Inflammatory macrophage (primary cell): ENCODE measurements at regions not wholly inside any gene's neighbourhood (a gene's known extent, or its start where the extent isn't known, plus 50 kb on each side); places are given as distances from the start of the nearest gene placed in this dataset.
A peak's percentile ranks its signal among the peaks of the same experiment; 100 is the strongest.

Experiments
- DNase-seq, 2 donors: peaks; one replicate each; pipeline ENCODE4 v3.0.0-alpha.2; 2020 to 2022

DNA sequence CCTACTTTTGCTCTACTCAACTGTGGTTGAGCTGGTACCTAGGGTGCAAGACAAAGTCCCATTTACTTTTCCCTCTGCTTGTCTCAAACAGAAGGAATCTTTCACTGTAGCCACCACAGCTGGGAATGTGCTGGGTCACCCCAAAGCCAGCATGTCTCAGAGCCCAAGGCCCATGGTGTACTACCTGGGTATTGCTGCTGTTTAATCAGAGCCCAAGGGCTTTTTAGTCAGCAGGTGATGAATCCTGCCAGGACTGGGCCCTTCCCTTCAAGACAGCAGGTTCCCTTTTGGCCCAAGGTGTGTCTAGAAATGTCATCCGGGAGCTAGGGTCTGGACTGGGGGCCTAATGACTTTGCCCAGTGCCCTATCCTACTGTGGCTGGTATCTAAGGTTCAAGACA lies 249.8 kb downstream of the HDGFL1 start:
- no peak for DNase-seq

DNA sequence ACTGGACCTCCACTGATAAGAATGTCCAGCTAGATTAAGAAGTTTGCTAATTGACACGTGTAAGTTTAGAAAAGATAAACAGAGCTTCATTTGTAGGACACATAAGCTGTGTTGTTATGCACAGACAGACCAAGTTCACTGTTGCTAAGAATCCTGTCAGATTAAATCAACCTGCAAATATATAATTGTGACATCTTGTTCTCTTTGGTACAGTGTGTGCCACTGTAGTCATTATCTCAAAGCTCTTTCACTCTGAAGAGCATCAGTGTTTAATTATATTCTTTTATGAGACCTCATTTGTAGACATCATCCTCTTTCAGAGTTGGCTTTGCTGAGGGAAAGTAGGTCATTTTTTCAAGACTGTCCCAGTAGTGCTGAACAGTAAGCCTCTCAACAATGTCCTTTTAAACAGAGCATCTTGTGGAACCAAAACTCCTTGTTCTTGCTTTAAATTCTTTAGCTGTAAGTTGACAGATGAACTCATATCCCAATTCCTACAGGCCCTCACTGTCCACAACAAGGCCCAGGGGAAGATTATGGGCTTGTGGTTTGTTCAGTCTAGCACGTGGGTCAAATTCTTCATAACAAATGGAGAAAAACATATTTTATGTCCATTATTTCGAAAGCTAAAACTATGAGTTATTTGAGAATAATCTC lies 252.4 kb downstream of the HDGFL1 start:
- no peak for DNase-seq

DNA sequence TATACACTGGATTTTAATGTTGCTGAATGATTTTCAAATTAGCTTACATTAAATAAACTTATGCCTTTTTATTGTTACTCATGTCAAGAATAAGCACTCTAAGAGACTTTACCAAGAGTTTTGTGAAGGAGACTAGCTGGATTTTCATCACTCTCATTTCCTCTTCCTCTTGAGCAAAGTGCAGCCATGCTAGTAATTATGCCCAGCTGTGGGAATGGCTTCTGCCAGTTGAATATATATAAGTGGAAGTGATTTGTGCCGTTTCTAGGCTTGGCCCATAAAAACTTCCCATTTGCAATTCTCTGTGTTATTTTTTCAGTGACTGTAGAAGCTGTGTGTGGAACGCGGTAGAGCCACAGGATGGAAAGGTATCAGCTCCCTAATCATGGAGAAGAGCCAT lies 255.8 kb downstream of the HDGFL1 start:
- DNase-seq, result peak; percentile 8 to 9

DNA sequence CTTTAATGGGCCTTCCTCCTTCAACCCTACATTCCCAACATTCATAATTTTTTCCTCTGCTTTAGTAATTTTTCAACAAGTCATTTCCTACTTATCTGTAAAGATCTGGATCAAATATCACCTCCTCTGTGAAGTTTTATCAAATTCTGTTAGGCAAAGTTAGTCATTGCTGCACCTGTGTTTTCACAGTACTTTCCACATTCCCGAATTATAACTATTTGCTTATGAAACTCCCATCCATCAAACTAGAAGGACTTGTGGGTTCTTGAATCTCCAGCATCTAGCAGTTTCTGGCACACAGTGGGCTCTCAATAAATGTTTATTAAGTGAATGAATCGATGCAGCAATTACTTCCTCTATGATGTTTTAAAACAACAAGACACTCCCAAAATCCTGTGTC lies 257.6 kb downstream of the HDGFL1 start:
- DNase-seq, result no peak

DNA sequence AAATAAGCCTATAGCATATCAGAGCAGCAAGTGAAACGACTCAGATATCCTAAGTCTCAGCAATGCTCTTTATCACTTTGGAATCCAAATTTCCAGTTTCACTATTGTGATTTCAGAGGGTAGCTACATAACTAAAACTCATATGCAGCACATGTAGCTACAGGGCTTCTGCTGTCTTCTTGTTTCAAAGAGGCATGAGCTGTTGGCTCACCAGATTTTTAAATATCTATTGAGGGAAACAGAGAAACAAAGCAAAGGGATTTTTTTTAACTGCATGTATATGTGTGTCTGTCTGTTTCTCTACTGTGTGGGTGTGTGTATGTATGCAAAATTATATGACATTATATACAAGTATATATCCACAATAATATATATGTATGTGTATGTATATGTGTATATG lies 258.4 kb downstream of the HDGFL1 start:
- no peak for DNase-seq

DNA sequence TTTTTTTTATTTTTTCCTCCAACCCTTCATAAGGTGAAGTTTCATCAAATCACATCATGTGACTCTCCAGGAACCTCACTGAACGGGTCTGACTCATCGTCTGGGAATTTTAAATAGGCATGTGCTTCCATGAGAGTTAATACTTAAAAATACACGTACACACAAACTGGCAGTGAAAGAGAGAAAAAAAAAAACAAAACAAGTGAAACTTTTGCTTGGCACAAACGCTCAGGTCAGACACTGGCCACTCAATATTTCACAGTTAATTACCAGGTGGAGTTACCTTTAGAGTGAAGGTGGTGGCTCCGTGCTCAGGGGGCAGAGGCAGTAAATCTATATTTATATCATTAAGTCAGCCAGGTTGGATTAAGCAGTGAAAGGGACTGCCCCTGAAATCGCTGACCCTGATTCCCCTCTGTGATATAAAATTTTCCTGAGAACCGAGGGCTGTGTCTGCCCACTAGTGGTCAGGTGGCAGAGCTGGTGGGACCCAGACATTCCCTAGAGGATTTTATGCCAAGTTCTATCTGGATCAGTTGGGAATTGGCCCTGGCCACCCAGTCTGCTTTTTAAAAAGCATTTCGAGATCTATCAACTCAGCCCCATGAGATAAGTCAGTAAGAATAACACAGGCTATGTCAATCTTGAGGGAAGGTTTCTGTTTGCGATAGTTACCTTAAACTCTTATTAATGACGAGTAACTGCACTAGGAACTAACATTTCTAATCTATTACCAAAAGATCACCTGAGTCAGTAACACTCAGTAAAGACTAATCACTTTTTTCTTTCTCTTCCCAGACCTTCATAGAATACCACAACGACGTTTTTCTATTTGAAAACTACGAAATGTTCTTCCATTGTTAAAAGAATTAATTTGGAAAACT lies 259.1 kb downstream of the HDGFL1 start:
- DNase-seq, result no peak

DNA sequence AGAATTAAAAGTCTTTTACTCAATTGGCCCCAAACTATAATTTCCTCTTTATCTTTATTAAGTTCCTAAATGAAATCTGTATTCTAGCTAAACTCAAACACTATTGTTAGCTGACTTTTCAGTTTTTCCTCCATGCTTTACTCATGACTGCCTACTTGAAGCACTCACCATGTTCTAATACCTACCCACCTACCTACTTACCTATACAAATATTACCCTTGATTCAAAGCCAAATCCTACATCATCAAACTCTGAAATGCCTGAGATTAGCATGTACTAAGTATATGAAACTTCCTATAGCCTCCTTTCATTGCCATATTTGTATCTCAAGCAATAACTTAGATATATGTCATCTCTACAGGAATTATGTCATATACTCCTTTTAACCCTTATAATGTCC lies 259.7 kb downstream of the HDGFL1 start:
- DNase-seq, result no peak

DNA sequence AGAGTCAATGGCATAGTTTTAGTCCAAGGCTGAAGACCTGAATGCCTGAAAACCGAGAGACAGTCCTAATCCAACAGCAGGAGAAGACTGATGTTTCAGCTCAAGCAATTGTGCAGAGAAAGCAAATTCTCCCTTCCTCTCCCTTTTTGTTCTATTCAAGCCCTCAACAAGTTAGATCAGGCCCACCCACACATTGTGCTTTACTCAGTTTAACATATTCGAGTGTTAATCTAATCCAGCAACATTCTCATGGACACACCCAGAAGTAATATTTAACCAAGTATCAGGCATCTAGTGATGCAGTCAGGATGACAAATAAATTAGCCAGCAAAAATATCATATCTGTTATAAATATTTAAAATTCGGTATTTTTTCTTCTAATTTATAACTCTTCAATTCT lies 261.1 kb downstream of the HDGFL1 start:
- DNase-seq, result no peak

DNA sequence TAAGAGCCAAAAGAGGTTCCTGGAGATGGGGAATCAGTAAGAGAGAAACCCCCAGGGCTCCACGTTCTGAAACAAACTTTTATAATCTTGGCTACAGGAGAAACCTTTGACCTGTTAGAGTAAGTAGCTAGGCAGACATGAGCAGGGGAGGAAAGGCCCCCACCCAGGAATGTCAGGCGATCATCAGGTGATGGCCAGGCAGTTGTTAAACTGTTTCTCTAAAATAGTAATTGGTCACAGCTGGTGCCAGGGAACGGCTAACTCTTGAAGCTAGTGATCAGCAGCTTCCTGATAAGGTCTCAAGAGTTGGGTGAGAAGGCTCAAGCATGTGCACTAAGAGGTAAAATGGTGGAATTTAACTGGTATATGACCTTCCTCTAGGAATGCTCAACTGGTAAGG lies 263.8 kb downstream of the HDGFL1 start:
- DNase-seq, result no peak

DNA sequence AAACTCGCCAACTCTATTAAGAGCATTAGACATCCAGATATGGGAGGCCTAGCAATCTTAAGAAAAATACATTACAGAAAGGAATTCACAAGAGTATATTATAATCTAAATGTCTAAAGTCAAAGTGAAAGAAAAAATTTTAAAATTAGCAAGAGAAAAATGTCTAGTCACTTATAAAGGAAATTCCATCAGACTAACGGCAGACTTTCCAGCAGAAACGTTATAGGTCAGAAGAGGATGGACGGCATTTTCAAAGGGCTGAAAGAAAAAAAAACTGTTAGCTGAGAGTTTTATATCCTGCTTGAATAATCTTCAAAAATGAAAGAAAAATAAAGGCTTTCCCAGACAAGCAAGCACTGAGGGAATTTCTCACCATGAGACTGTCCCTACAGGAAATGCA lies 269.0 kb downstream of the HDGFL1 start:
- DNase-seq, result no peak

DNA sequence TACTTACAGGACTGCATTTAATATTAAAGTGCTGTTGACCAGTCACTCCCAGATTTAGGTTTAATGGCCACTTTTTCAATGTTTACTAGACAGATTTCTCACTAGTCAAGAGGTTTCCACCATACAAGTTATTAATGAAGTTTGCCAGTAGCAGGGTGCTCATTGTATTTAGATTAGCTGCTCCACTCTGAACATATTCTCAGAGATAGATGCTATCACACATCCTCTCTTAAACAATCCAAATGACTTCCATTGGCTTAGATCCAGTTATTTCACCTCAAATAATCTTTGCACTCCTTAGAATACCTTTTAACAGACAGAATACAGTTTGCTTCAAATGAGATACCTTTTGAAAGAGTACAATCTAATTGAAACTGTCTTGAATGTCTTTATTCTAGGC lies 276.1 kb downstream of the HDGFL1 start:
- DNase-seq, result no peak

DNA sequence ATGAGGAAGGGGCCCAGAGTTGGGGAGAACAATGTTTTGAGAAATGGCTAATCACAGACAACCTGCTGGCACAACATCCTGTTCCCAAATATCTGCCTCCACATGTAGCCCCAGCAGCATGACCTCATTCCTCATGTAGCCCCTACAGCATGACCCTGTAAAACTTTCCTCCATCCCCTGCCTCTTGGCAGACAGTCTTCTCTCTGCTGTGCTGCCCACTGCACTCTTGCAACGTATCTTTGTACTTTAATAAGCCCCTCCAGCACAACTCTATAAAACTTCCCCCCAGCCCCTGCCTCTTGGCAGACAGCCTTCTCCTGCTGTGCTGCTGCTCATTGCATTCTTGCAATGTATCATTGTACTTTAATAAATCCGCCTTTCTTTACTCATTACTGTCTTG lies 278.8 kb downstream of the HDGFL1 start:
- no peak for DNase-seq

DNA sequence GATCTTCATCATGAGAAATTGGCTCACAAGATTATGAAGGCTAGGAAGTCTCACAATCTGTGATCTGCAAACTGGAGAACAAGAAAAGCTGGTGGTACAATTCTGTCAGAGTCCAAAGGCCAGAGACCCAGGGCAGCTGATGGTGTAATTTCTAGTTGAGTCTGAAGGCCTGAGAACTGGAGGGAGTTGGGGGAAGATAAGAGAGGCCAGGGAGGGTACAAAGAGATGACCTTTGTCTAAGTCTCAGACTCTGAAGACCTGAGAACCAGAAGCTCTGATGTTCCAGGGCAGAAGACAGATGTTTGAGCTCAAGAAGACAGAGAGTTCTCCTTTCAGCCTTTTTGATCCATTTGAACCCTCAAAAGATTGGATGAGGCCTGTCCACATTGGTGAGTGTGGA lies 280.6 kb downstream of the HDGFL1 start:
- no peak for DNase-seq

DNA sequence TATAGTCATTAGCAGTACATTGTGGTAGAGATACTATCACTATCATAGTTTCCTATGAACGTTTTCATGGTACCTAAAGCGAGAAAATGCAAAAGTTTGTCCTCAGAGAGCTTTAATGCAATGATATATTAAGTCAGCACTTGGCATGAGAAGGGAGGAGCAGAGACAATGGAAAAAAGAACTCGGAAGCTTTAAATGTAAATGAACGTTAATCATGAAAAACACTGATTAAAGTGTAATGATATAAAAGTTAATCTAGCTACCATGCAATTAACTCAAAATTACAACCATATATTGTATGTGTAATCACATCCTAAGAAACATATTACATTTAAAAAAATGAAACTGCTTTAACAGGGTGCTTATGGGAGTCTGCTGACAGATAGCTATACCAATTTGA lies 282.7 kb downstream of the HDGFL1 start:
- no peak for DNase-seq

DNA sequence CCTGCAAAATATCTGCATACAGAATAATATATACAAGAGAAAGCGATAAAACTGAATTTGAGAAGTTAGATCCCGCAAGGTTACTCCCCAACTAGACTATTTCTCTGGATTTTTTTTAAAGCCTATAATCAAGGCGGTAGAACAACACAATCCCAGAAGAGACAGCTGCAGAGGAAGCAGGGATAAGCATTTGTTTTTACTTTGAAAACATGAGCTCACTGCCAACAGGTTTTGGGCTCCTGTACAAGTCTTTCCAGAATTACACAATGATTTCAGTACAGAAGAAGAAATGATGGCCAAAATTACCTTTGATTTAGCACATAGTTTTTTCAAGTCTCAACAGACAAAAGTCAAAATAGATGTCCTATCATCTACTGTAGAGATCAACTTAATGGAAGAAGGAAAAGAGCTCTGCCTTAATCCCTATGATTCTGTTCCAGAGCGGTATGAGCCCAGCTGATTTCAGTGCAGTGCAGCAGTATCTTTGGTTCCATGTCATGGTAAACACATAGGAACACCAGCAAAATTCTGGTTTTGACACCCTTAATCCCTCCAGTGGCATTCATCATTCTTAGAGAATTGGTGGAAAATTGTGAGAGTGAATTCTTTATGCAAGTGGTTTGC lies 304.3 kb downstream of the HDGFL1 start:
- DNase-seq, result no peak

DNA sequence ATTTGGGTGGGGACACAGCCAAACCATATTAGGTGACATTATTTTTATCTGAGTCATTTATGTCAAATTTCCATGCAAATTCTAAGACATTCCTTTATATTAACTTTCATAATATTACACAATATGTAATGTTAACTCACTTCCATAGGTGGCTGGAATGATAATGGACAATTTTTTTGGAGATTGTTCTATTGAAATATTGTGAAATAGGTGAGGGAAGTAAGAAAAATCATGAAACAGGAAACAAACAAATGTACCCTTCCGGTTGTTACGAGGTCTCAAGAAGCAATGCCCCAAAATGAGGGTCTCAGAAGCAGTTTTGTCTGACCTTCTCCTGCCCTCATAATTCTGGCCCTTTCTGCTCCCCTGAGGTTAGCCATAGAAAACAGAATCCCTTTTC lies 306.5 kb downstream of the HDGFL1 start:
- DNase-seq, result no peak

DNA sequence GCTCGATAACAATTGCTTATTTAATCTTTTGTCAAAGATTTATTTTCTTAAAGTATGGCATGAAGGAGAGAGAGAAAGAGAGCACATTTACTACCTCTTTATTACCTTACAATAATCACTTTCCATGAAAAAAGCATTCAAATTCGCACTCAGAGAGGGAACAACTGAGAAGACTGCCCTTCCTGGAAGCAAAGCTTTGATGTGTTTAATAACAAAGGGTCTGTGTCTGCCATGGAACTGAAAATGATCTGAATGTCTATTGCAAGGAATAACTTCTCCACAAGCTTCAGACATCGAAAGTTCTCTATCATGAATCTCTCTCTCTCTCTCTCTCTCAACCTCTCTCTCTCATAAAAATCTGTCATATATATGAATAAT lies 308.9 kb downstream of the HDGFL1 start:
- DNase-seq, result no peak

DNA sequence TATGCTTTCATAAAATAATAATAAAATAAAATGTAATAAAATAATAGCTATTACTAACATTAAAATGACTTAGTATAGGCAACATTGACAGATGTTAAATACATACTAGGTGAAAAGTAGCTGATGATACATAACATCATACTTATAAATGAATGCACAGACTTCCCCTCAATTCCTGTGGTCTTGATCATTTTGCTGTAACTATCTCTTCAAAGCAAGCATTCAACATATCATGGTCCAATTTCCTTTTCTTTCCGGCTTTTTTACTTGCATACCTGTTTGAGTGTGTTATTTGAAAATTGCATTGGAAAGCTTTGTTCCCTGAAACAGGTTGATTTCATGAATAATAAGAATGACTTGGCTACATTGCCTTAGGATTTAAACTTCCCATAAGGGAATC lies 309.3 kb downstream of the HDGFL1 start:
- no peak for DNase-seq

DNA sequence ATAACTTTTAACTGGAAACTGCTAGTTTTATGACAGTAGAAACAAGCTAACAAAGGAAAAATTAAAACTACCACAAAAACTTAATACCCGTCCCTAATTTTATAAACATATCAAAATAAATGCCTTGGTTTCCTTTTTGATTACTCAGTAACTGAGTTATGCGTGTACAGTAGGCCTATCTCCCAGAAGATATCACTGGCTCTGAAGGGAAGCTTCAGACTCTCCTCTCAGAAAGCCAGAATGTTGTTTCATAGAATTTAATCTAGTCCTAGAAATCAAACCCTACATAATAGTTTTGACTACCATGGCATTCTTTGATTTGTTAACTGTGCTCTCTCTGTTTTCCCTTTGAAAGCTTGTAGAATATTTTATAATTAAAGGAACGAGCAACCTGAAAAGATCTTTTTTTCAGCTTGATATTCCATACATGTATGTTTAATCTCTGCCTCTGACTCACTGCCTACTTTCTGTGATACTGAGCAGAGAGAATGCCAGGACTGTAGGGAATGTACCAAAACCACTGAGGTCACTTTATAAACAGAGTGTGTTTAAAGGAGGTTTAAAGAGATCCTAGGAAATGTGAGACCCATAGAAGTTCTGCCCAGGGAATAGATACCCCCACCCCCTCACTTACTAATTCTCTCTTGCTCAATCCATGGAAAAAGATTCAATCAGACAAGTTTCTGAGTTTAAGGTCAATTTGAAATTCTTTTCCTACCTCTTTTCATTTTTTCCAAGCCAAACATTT lies 311.5 kb downstream of the HDGFL1 start:
- DNase-seq, result no peak

DNA sequence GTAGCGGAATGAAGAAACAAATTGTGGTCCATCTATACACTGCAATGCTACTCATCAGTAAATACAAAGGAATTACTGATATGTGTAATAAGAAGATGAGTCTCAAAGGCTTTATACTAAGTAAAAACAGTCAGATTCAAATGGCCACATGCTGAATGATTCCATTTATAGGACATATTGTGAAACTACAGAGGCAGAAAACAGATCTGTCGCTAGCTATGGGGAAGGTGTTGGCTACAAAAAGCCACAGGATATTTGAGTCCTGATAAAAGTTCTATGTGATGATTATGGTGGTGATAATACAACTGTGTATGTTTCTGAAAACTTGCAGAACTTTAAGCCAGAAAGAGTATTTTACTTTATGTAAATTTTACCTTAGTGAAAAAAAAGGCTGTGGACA lies 313.2 kb downstream of the HDGFL1 start:
- no peak for DNase-seq

DNA sequence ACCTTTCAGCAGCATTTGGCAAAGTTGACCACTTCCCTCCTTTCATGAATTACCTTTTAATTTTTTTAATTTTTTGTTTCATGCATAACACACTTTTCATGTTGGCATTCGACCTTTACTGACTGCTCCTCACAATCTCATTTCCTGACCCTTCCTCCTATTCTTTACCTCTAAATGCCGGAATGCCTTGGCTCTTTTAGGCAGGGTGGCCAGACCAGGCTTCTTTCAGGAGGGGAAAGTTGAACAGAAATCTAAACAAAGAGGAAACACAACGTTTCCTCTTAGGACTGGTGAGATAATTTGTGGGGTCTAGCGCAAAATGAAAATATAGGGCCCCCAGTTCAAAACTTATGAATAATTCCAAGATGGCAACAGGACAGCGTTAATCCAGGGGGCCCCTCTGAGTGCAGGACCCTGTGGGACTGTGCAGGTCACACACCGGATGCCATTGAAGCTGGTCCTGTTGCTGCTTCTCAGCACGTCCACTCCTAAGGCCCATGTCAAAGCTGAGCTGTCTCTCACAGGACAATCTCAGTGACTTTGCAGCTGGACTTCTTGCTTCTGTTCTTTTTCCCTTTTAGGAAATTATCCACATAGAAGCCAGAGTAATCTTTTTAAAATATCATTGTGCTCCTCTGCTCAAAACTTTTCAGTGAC lies 313.8 kb downstream of the HDGFL1 start:
- DNase-seq, result no peak

DNA sequence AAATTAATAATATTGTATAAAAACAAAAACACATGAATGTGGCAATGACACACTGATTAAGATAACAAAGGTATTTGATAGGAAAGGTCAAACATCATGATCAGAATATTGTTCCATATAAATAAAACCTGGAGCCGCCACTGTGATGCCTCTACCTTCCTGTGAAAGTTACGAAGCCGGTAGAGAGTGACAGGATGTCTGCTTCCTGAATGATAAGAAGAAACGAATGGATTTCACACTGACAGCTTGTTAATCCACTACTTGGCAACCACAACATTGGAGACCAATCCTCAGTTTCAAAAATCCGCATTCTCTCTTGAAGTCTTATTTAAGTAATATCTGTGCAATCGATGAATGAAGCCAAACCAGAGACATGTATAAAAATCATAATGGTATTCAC lies 315.1 kb downstream of the HDGFL1 start:
- no peak for DNase-seq
